ENCODE measurements at regions not wholly inside any gene's neighbourhood (a gene's known extent, or its start where the extent isn't known, plus 50 kb on each side); places are given as distances from the start of the nearest gene placed in this dataset.

GRCh38 chr3:98647197-98647596, 53.8 kb upstream of the CPOX start:
- TF ChIP-seq CTCF (conservative IDR thresholded peaks at IDR 0.05; ENCODE audit: low read length) (no peak), EZH2phosphoT487 (IDR thresholded peaks at IDR 0.05; ENCODE audit: borderline replicate concordance, low read depth, low read length) (no peak)

All from OCI-LY7 (cell line).